HL-60 (cell line): ENCODE measurements at regions not wholly inside any gene's neighbourhood (a gene's known extent, or its start where the extent isn't known, plus 50 kb on each side); places are given as distances from the start of the nearest gene placed in this dataset.

Experiments
- GABPA ChIP-seq: IDR thresholded peaks from 2 replicates; pipeline ENCODE4 v1.6.1; 2012; ENCODE audit warnings: low read depth
- POLR2AphosphoS5 ChIP-seq: IDR thresholded peaks from 2 replicates; pipeline ENCODE4 v1.6.1; 2012; ENCODE audit warnings: low read depth
- SPI1 ChIP-seq: IDR thresholded peaks from 2 replicates; pipeline ENCODE4 v1.6.1; 2012; ENCODE audit warnings: low read depth, mild to moderate bottlenecking, borderline replicate concordance
- TF ChIP-seq, protein P1 (sequence below): IDR thresholded peaks from one replicate; pipeline ENCODE4 v1.5.1; 2011; ENCODE audit warnings: low read length, control low read depth, inconsistent platforms; ENCODE audit not compliant: insufficient read depth
- TF ChIP-seq, protein P2 (sequence below): IDR thresholded peaks from 2 replicates; pipeline ENCODE4 v1.6.1; 2012; ENCODE audit warnings: low read depth; ENCODE audit not compliant: insufficient replicate concordance

DNA sequence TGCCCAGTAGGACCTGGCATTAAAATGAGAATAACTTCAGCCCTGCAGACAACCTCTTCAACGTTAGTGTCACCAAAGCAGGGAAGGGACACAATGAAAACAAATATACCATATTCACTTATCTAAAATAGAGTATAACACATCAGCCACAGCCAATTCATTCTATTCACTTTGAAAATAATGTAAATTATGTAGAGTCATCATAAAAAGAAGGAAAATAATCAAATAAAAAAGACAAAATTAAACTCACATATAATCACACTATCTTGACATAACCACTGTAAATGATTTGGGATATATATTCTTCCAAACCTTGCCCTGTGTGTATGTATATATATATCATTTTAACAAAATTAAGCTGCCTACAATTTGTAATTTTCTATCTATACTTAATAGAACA lies 78.1 kb upstream of the HEY2 start:
- TF ChIP-seq, protein P1, sequence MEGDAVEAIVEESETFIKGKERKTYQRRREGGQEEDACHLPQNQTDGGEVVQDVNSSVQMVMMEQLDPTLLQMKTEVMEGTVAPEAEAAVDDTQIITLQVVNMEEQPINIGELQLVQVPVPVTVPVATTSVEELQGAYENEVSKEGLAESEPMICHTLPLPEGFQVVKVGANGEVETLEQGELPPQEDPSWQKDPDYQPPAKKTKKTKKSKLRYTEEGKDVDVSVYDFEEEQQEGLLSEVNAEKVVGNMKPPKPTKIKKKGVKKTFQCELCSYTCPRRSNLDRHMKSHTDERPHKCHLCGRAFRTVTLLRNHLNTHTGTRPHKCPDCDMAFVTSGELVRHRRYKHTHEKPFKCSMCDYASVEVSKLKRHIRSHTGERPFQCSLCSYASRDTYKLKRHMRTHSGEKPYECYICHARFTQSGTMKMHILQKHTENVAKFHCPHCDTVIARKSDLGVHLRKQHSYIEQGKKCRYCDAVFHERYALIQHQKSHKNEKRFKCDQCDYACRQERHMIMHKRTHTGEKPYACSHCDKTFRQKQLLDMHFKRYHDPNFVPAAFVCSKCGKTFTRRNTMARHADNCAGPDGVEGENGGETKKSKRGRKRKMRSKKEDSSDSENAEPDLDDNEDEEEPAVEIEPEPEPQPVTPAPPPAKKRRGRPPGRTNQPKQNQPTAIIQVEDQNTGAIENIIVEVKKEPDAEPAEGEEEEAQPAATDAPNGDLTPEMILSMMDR, result no peak
- TF ChIP-seq, protein P2, sequence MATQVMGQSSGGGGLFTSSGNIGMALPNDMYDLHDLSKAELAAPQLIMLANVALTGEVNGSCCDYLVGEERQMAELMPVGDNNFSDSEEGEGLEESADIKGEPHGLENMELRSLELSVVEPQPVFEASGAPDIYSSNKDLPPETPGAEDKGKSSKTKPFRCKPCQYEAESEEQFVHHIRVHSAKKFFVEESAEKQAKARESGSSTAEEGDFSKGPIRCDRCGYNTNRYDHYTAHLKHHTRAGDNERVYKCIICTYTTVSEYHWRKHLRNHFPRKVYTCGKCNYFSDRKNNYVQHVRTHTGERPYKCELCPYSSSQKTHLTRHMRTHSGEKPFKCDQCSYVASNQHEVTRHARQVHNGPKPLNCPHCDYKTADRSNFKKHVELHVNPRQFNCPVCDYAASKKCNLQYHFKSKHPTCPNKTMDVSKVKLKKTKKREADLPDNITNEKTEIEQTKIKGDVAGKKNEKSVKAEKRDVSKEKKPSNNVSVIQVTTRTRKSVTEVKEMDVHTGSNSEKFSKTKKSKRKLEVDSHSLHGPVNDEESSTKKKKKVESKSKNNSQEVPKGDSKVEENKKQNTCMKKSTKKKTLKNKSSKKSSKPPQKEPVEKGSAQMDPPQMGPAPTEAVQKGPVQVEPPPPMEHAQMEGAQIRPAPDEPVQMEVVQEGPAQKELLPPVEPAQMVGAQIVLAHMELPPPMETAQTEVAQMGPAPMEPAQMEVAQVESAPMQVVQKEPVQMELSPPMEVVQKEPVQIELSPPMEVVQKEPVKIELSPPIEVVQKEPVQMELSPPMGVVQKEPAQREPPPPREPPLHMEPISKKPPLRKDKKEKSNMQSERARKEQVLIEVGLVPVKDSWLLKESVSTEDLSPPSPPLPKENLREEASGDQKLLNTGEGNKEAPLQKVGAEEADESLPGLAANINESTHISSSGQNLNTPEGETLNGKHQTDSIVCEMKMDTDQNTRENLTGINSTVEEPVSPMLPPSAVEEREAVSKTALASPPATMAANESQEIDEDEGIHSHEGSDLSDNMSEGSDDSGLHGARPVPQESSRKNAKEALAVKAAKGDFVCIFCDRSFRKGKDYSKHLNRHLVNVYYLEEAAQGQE, result no peak
- TF ChIP-seq GABPA, result no peak
- TF ChIP-seq POLR2AphosphoS5, result no peak
- no peak for TF ChIP-seq SPI1
